BLaER1 (cell line): ENCODE measurements at regions not wholly inside any gene's neighbourhood (a gene's known extent, or its start where the extent isn't known, plus 50 kb on each side); places are given as distances from the start of the nearest gene placed in this dataset.

Source experiments
- H3K27ac ChIP-seq: shearing (Covaris generic); formaldehyde crosslinking; 2 replicates; pipeline ENCODE4 v1.8.1; 2022
- H3K27me3 ChIP-seq: shearing (Covaris generic); formaldehyde crosslinking; 2 replicates; pipeline ENCODE4 v1.8.1; 2022
- H3K36me3 ChIP-seq: shearing (Covaris generic); formaldehyde crosslinking; 2 replicates; pipeline ENCODE4 v1.8.1; 2022
- H3K4me1 ChIP-seq: shearing (Covaris generic); formaldehyde crosslinking; 2 replicates; pipeline ENCODE4 v1.8.1; 2022
- H3K4me2 ChIP-seq: shearing (Covaris generic); formaldehyde crosslinking; 2 replicates; pipeline ENCODE4 v1.8.1; 2022
- H3K4me3 ChIP-seq: shearing (Covaris generic); formaldehyde crosslinking; 2 replicates; pipeline ENCODE4 v1.8.1; 2022
- H3K9ac ChIP-seq: shearing (Covaris generic); formaldehyde crosslinking; 2 replicates; pipeline ENCODE4 v1.8.1; 2022
- H3K9me3 ChIP-seq: shearing (Covaris generic); formaldehyde crosslinking; 2 replicates; pipeline ENCODE4 v1.8.1; 2022
- H4K20me1 ChIP-seq: shearing (Covaris generic); formaldehyde crosslinking; 2 replicates; pipeline ENCODE4 v1.8.1; 2022
- Cebpa-rat ChIP-seq: shearing (Covaris generic); IDR thresholded peaks from 2 replicates; pipeline ENCODE4 v1.8.1; 2022

GRCh38 chr10:121690152-121690848 is 92.1 kb upstream of the FGFR2 start:
- H3K27ac ChIP-seq, result no peak overlapping the region
- TF ChIP-seq Cebpa-rat, result no peak
- no peaks in the 10 kb centered on the region for H3K36me3 ChIP-seq
- H3K4me3 ChIP-seq, result no peak overlapping the region
- no peaks in the 10 kb centered on the region for H3K27me3 ChIP-seq
- peaks cover 19% of the 10 kb centered on the region; the same call in 1 of the 2 replicates for H3K4me1 ChIP-seq
- H4K20me1 ChIP-seq, result no peaks in the 10 kb centered on the region
- H3K9me3 ChIP-seq, result no peaks in the 10 kb centered on the region
- H3K4me2 ChIP-seq, result no peak overlapping the region
- no peak overlapping the region for H3K9ac ChIP-seq

- Histone ChIP-seq H3K27me3 (no peaks in the 10 kb centered on the region), H3K36me3 (no peaks in the 10 kb centered on the region), H3K4me3 (no peak overlapping the region), H3K27ac (no peak overlapping the region), H3K9ac (no peak overlapping the region), H3K4me2 (no peak overlapping the region), H4K20me1 (no peaks in the 10 kb centered on the region), H3K4me1 (peaks cover 19% of the 10 kb centered on the region; the same call in 1 of the 2 replicates), H3K9me3 (no peaks in the 10 kb centered on the region)
- TF ChIP-seq Cebpa-rat, result no peak
These were observed 89.0 kb upstream of the FGFR2 start for GRCh38 chr10:121687095-121687813.

- Histone ChIP-seq H3K27ac (no peak overlapping the region), H3K4me2 (no peak overlapping the region), H3K4me3 (no peak overlapping the region), H3K36me3 (no peaks in the 10 kb centered on the region), H3K27me3 (no peaks in the 10 kb centered on the region), H4K20me1 (no peaks in the 10 kb centered on the region), H3K9ac (no peak overlapping the region), H3K9me3 (0 out of 2 replicates have a peak, but pooled peaks cover under 1% of the 10 kb centered on the region), H3K4me1 (peaks cover 8% of the 10 kb centered on the region; the same call in 1 of the 2 replicates)
- no peak for TF ChIP-seq Cebpa-rat
These were observed 86.0 kb upstream of the FGFR2 start for GRCh38 chr10:121684276-121684675.

GRCh38 chr10:121683816-121684215 is 85.6 kb upstream of the FGFR2 start:
- no peaks in the 10 kb centered on the region for H4K20me1 ChIP-seq
- H3K36me3 ChIP-seq, result no peaks in the 10 kb centered on the region
- no peak overlapping the region for H3K27ac ChIP-seq
- no peak for TF ChIP-seq Cebpa-rat
- H3K9ac ChIP-seq, result no peak overlapping the region
- H3K27me3 ChIP-seq, result no peaks in the 10 kb centered on the region
- no peak overlapping the region for H3K4me2 ChIP-seq
- H3K4me3 ChIP-seq, result no peak overlapping the region
- peaks cover 3% of the 10 kb centered on the region; the same call in 1 of the 2 replicates for H3K4me1 ChIP-seq
- peaks cover 3% of the 10 kb centered on the region; the same call in 1 of the 2 replicates for H3K9me3 ChIP-seq

GRCh38 chr10:121683366-121683765 is 85.1 kb upstream of the FGFR2 start:
- no peak overlapping the region for H3K4me2 ChIP-seq
- H3K36me3 ChIP-seq, result no peaks in the 10 kb centered on the region
- peaks cover 8% of the 10 kb centered on the region for H3K9me3 ChIP-seq
- H4K20me1 ChIP-seq, result no peaks in the 10 kb centered on the region
- no peaks in the 10 kb centered on the region for H3K27me3 ChIP-seq
- no peak for TF ChIP-seq Cebpa-rat
- no peak overlapping the region for H3K4me3 ChIP-seq
- no peak overlapping the region for H3K27ac ChIP-seq
- H3K9ac ChIP-seq, result no peak overlapping the region
- H3K4me1 ChIP-seq, result no peaks in the 10 kb centered on the region

GRCh38 chr10:121681997-121682687 is 83.9 kb upstream of the FGFR2 start:
- no peak for TF ChIP-seq Cebpa-rat
- Histone ChIP-seq H3K4me3 (no peak overlapping the region), H3K27me3 (no peaks in the 10 kb centered on the region), H3K4me2 (no peak overlapping the region), H4K20me1 (no peaks in the 10 kb centered on the region), H3K9me3 (peaks cover 13% of the 10 kb centered on the region), H3K36me3 (no peaks in the 10 kb centered on the region), H3K4me1 (no peaks in the 10 kb centered on the region), H3K9ac (no peak overlapping the region), H3K27ac (no peak overlapping the region)

GRCh38 chr10:121680879-121681655 is 82.8 kb upstream of the FGFR2 start:
- TF ChIP-seq Cebpa-rat, result no peak
- H3K9ac ChIP-seq, result no peak overlapping the region
- no peak overlapping the region for H3K27ac ChIP-seq
- H3K4me2 ChIP-seq, result no peak overlapping the region
- H3K4me1 ChIP-seq, result no peaks in the 10 kb centered on the region
- H3K4me3 ChIP-seq, result no peak overlapping the region
- no peaks in the 10 kb centered on the region for H3K36me3 ChIP-seq
- peaks cover 20% of the 10 kb centered on the region for H3K9me3 ChIP-seq
- H3K27me3 ChIP-seq, result no peaks in the 10 kb centered on the region
- H4K20me1 ChIP-seq, result no peaks in the 10 kb centered on the region

GRCh38 chr10:121679916-121680315 is 81.7 kb upstream of the FGFR2 start:
- no peak overlapping the region for H3K9ac ChIP-seq
- no peaks in the 10 kb centered on the region for H4K20me1 ChIP-seq
- no peaks in the 10 kb centered on the region for H3K36me3 ChIP-seq
- H3K4me2 ChIP-seq, result no peak overlapping the region
- no peaks in the 10 kb centered on the region for H3K27me3 ChIP-seq
- no peak for TF ChIP-seq Cebpa-rat
- no peak overlapping the region for H3K27ac ChIP-seq
- no peaks in the 10 kb centered on the region for H3K4me1 ChIP-seq
- H3K9me3 ChIP-seq, result peaks cover 29% of the 10 kb centered on the region
- no peak overlapping the region for H3K4me3 ChIP-seq

- no peak overlapping the region for H3K4me2 ChIP-seq
- no peaks in the 10 kb centered on the region for H4K20me1 ChIP-seq
- no peak for TF ChIP-seq Cebpa-rat
- no peak overlapping the region for H3K27ac ChIP-seq
- H3K9ac ChIP-seq, result no peak overlapping the region
- H3K4me3 ChIP-seq, result no peak overlapping the region
- H3K9me3 ChIP-seq, result peaks cover 33% of the 10 kb centered on the region
- H3K36me3 ChIP-seq, result no peaks in the 10 kb centered on the region
- no peaks in the 10 kb centered on the region for H3K4me1 ChIP-seq
- no peaks in the 10 kb centered on the region for H3K27me3 ChIP-seq
These were observed 80.5 kb upstream of the FGFR2 start for GRCh38 chr10:121678631-121679174.
